Ovary (tissue), 3 donors: ENCODE measurements at regions not wholly inside any gene's neighbourhood (a gene's known extent, or its start where the extent isn't known, plus 50 kb on each side); places are given as distances from the start of the nearest gene placed in this dataset.

Experiments used
- POLR2A ChIP-seq: fragments of 450-650 bp; IDR thresholded peaks from one replicate; pipeline ENCODE4 v1.6.1; 2017; ENCODE audit warnings: antibody characterized with exemption, mild to moderate bottlenecking, moderate library complexity
- TF ChIP-seq, protein P1 (sequence below), 3 donors: fragments of 450-650 bp in 2 of 3; fragments of 200-600 bp in 1 of 3; IDR thresholded peaks; one replicate each; pipeline versions ENCODE4 v1.5.1 to v1.8.0; 2016 to 2022; ENCODE audit warnings: antibody characterized with exemption in 3 of 3, mild to moderate bottlenecking in 1 of 3
- donor health status: DM: no; HTN: no; CAD: no.

DNA sequence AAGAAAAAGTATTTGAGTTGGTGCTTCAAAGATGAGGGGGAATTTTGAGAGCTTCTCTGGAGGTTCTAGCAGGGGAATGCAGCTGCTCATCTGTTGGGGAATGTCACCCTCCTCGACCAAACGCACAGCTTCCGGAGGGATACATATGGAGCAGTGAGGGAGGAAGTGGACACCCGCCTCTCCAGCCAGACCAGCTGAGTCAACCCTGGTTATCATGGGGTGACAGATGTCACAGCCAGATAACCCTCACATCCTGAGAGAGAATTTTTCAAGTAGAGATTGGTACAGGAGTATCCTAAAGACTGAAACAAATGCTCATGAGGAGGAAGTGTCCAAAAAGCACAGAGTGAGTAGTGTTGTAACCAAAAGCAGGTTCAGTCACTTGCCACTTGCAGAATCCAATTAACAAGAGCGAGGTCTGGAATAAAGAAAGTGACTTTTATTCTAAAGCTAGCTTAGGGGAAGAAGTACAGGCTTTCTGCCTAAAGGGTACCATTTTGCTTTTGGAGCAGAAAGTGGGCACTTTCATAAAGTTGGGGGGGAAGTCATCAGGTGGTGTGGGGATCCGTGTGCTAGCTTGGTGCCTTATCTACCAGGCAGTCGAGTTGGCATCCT, 395.2 kb downstream of the RAD51AP2 start:
- TF ChIP-seq, protein P1, sequence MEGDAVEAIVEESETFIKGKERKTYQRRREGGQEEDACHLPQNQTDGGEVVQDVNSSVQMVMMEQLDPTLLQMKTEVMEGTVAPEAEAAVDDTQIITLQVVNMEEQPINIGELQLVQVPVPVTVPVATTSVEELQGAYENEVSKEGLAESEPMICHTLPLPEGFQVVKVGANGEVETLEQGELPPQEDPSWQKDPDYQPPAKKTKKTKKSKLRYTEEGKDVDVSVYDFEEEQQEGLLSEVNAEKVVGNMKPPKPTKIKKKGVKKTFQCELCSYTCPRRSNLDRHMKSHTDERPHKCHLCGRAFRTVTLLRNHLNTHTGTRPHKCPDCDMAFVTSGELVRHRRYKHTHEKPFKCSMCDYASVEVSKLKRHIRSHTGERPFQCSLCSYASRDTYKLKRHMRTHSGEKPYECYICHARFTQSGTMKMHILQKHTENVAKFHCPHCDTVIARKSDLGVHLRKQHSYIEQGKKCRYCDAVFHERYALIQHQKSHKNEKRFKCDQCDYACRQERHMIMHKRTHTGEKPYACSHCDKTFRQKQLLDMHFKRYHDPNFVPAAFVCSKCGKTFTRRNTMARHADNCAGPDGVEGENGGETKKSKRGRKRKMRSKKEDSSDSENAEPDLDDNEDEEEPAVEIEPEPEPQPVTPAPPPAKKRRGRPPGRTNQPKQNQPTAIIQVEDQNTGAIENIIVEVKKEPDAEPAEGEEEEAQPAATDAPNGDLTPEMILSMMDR (IDR thresholded peaks at IDR 0.05), result no peak
- TF ChIP-seq POLR2A, result no peak
